Loucy (cell line): ENCODE measurements at regions not wholly inside any gene's neighbourhood (a gene's known extent, or its start where the extent isn't known, plus 50 kb on each side); places are given as distances from the start of the nearest gene placed in this dataset.

Source experiments
- EZH2phosphoT487 ChIP-seq: fragments of 200-600 bp; IDR thresholded peaks from 2 replicates; pipeline ENCODE4 v1.6.1; 2018; ENCODE audit warnings: antibody characterized with exemption, mild to moderate bottlenecking, moderate library complexity, borderline replicate concordance
- TF ChIP-seq, protein P1 (sequence below): fragments of 200-600 bp; sonication (generic); conservative IDR thresholded peaks from 2 replicates; pipeline ENCODE4 v1.5.1; 2014; ENCODE audit warnings: mild to moderate bottlenecking, antibody characterized with exemption, low read length

DNA sequence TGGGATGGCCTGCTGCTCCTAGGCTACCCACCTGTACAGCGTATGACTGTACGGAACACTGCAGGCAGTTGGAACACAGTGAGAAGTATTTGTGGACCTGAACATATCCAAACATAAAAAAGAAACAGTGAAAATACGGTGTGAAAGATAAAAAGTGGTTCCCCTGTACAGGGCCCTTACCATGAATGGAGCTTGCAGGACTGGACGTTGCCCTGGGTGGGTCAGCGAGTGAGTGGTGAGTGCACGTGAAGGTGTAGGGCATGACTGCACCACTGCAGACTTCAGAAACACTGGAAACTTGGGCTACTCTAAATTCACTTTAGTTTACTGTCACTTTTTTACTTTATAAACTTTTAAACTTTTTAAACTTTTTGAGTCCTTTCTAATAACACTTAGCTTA is 71.2 kb upstream of the SLC6A6 start:
- TF ChIP-seq, protein P1, sequence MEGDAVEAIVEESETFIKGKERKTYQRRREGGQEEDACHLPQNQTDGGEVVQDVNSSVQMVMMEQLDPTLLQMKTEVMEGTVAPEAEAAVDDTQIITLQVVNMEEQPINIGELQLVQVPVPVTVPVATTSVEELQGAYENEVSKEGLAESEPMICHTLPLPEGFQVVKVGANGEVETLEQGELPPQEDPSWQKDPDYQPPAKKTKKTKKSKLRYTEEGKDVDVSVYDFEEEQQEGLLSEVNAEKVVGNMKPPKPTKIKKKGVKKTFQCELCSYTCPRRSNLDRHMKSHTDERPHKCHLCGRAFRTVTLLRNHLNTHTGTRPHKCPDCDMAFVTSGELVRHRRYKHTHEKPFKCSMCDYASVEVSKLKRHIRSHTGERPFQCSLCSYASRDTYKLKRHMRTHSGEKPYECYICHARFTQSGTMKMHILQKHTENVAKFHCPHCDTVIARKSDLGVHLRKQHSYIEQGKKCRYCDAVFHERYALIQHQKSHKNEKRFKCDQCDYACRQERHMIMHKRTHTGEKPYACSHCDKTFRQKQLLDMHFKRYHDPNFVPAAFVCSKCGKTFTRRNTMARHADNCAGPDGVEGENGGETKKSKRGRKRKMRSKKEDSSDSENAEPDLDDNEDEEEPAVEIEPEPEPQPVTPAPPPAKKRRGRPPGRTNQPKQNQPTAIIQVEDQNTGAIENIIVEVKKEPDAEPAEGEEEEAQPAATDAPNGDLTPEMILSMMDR = no peak
- TF ChIP-seq EZH2phosphoT487 = no peak
